ENCODE measurements at regions not wholly inside any gene's neighbourhood (a gene's known extent, or its start where the extent isn't known, plus 50 kb on each side); places are given as distances from the start of the nearest gene placed in this dataset.

- Histone ChIP-seq H3K27me3 (ENCODE audit: control insufficient read depth in 3 of 3, insufficient read depth in 3 of 3, low read length in 3 of 3) (peaks cover 0 to 3% (median 0%) of the 10 kb centered on the region in 3 donors), H3K4me1 (ENCODE audit: control insufficient read depth in 3 of 3, insufficient read depth in 2 of 3, low read depth in 1 of 3, low read length in 2 of 3) (peaks cover 4 to 35% (median 4%) of the 10 kb centered on the region in 3 donors), H3K9me3 (ENCODE audit: control insufficient read depth in 2 of 2, insufficient read depth in 1 of 2, low read depth in 1 of 2, low read length in 1 of 2) (peaks cover 0 to 6% of the 10 kb centered on the region in 2 donors), H3K27ac (ENCODE audit: low read depth in 1 of 3, low read length in 2 of 3) (peak overlapping the region; percentile 56 to 92 (median 75)), H3K36me3 (ENCODE audit: control insufficient read depth in 3 of 3, insufficient read depth in 2 of 3, low read depth in 1 of 3, low read length in 3 of 3) (peaks cover 0 to 5% (median 0%) of the 10 kb centered on the region in 3 donors), H3K4me3 (ENCODE audit: low read depth in 1 of 3, low read length in 3 of 3) (no peak overlapping the region)
- DNase-seq (peak; percentile 61 to 71), FAIRE-seq (no peak)
- 32 to 54% (median 34%) methylated on average over 12 of the region's 12 CpGs for WGBS, 3 donors
Measured at GRCh38 chr6:167676666-167677421, 149.9 kb upstream of the AFDN start.

- H3K36me3 ChIP-seq (ENCODE audit: control insufficient read depth in 3 of 3, insufficient read depth in 2 of 3, low read depth in 1 of 3, low read length in 3 of 3) = peaks cover 0 to 5% (median 0%) of the 10 kb centered on the region in 3 donors
- H3K27me3 ChIP-seq (ENCODE audit: control insufficient read depth in 3 of 3, insufficient read depth in 3 of 3, low read length in 3 of 3) = peaks cover 0 to 3% (median 0%) of the 10 kb centered on the region in 3 donors
- no peak overlapping the region for H3K4me3 ChIP-seq (ENCODE audit: low read depth in 1 of 3, low read length in 3 of 3)
- DNase-seq (no peak), FAIRE-seq (no peak)
- H3K4me1 ChIP-seq (ENCODE audit: control insufficient read depth in 3 of 3, insufficient read depth in 2 of 3, low read depth in 1 of 3, low read length in 2 of 3) = peaks cover 4 to 38% (median 4%) of the 10 kb centered on the region in 3 donors
- peak overlapping the region in 1 of 3 donors; percentile 92 for H3K27ac ChIP-seq (ENCODE audit: low read depth in 1 of 3, low read length in 2 of 3)
- WGBS, 3 donors = 76 to 87% (median 77%) methylated on average over 9 of the region's 9 CpGs
- H3K9me3 ChIP-seq (ENCODE audit: control insufficient read depth in 2 of 2, insufficient read depth in 1 of 2, low read depth in 1 of 2, low read length in 1 of 2) = peaks cover 0 to under 1% of the 10 kb centered on the region in 2 donors
Measured at GRCh38 chr6:167677422-167677789, 149.3 kb upstream of the AFDN start.

GRCh38 chr6:167678102-167679101 lies 148.3 kb upstream of the AFDN start:
- Histone ChIP-seq H3K27ac (ENCODE audit: low read depth in 1 of 3, low read length in 2 of 3) (peak overlapping the region in 1 of 3 donors; percentile 92), H3K4me3 (ENCODE audit: low read depth in 1 of 3, low read length in 3 of 3) (peak overlapping the region in 2 of 3 donors; percentile 41 to 75), H3K27me3 (ENCODE audit: control insufficient read depth in 3 of 3, insufficient read depth in 3 of 3, low read length in 3 of 3) (peaks cover 0 to 3% (median 0%) of the 10 kb centered on the region in 3 donors), H3K9me3 (ENCODE audit: control insufficient read depth in 2 of 2, insufficient read depth in 1 of 2, low read depth in 1 of 2, low read length in 1 of 2) (no peaks in the 10 kb centered on the region), H3K4me1 (ENCODE audit: control insufficient read depth in 3 of 3, insufficient read depth in 2 of 3, low read depth in 1 of 3, low read length in 2 of 3) (peaks cover 4 to 47% (median 6%) of the 10 kb centered on the region in 3 donors), H3K36me3 (ENCODE audit: control insufficient read depth in 3 of 3, insufficient read depth in 2 of 3, low read depth in 1 of 3, low read length in 3 of 3) (peaks cover 0 to 5% (median 0%) of the 10 kb centered on the region in 3 donors)
- 6 to 14% (median 8%) methylated on average over 58 to 62 of the region's 62 CpGs for WGBS, 3 donors
- peak; percentile 34 to 77 for DNase-seq
- FAIRE-seq = no peak

- Histone ChIP-seq H3K9me3 (ENCODE audit: control insufficient read depth in 2 of 2, insufficient read depth in 1 of 2, low read depth in 1 of 2, low read length in 1 of 2) (no peaks in the 10 kb centered on the region), H3K36me3 (ENCODE audit: control insufficient read depth in 3 of 3, insufficient read depth in 2 of 3, low read depth in 1 of 3, low read length in 3 of 3) (peaks cover 0 to 5% (median 0%) of the 10 kb centered on the region in 3 donors), H3K27ac (ENCODE audit: low read depth in 1 of 3, low read length in 2 of 3) (peak overlapping the region in 1 of 3 donors; percentile 92), H3K4me1 (ENCODE audit: control insufficient read depth in 3 of 3, insufficient read depth in 2 of 3, low read depth in 1 of 3, low read length in 2 of 3) (peaks cover 4 to 52% (median 7%) of the 10 kb centered on the region in 3 donors), H3K27me3 (ENCODE audit: control insufficient read depth in 3 of 3, insufficient read depth in 3 of 3, low read length in 3 of 3) (peaks cover 0 to 3% (median 0%) of the 10 kb centered on the region in 3 donors), H3K4me3 (ENCODE audit: low read depth in 1 of 3, low read length in 3 of 3) (peak overlapping the region in 1 of 3 donors; percentile 75)
- DNase-seq = no peak
- WGBS, 3 donors = 70 to 72% (median 72%) methylated on average over 12 of the region's 12 CpGs
- no peak for FAIRE-seq
Measured at GRCh38 chr6:167679122-167679736, 147.5 kb upstream of the AFDN start.

GRCh38 chr6:167679790-167680604 lies 146.7 kb upstream of the AFDN start:
- no peak for FAIRE-seq
- WGBS, 3 donors = 87 to 92% (median 91%) methylated on average over 15 of the region's 15 CpGs
- H3K9me3 ChIP-seq (ENCODE audit: control insufficient read depth in 2 of 2, insufficient read depth in 1 of 2, low read depth in 1 of 2, low read length in 1 of 2) = no peaks in the 10 kb centered on the region
- no peak overlapping the region for H3K4me3 ChIP-seq (ENCODE audit: low read depth in 1 of 3, low read length in 3 of 3)
- H3K27ac ChIP-seq (ENCODE audit: low read depth in 1 of 3, low read length in 2 of 3) = no peak overlapping the region
- DNase-seq = no peak
- H3K27me3 ChIP-seq (ENCODE audit: control insufficient read depth in 3 of 3, insufficient read depth in 3 of 3, low read length in 3 of 3) = peaks cover 0 to 3% (median 0%) of the 10 kb centered on the region in 3 donors
- H3K36me3 ChIP-seq (ENCODE audit: control insufficient read depth in 3 of 3, insufficient read depth in 2 of 3, low read depth in 1 of 3, low read length in 3 of 3) = peaks cover 0 to 5% (median 0%) of the 10 kb centered on the region in 3 donors
- peaks cover 4 to 59% (median 7%) of the 10 kb centered on the region in 3 donors for H3K4me1 ChIP-seq (ENCODE audit: control insufficient read depth in 3 of 3, insufficient read depth in 2 of 3, low read depth in 1 of 3, low read length in 2 of 3)

- Histone ChIP-seq H3K9me3 (ENCODE audit: control insufficient read depth in 2 of 2, insufficient read depth in 1 of 2, low read depth in 1 of 2, low read length in 1 of 2) (no peaks in the 10 kb centered on the region), H3K27me3 (ENCODE audit: control insufficient read depth in 3 of 3, insufficient read depth in 3 of 3, low read length in 3 of 3) (peaks cover 0 to 3% (median 0%) of the 10 kb centered on the region in 3 donors), H3K4me1 (ENCODE audit: control insufficient read depth in 3 of 3, insufficient read depth in 2 of 3, low read depth in 1 of 3, low read length in 2 of 3) (peaks cover 4 to 54% (median 7%) of the 10 kb centered on the region in 3 donors), H3K27ac (ENCODE audit: low read depth in 1 of 3, low read length in 2 of 3) (no peak overlapping the region), H3K4me3 (ENCODE audit: low read depth in 1 of 3, low read length in 3 of 3) (no peak overlapping the region), H3K36me3 (ENCODE audit: control insufficient read depth in 3 of 3, insufficient read depth in 2 of 3, low read depth in 1 of 3, low read length in 3 of 3) (peaks cover 0 to 5% (median 0%) of the 10 kb centered on the region in 3 donors)
- FAIRE-seq = no peak
- 93 to 94% (median 93%) methylated on average over 15 of the region's 15 CpGs for WGBS, 3 donors
- DNase-seq = no peak
Measured at GRCh38 chr6:167680605-167681149, 146.0 kb upstream of the AFDN start.

GRCh38 chr6:167682125-167682524 lies 144.6 kb upstream of the AFDN start:
- Histone ChIP-seq H3K36me3 (ENCODE audit: control insufficient read depth in 3 of 3, insufficient read depth in 2 of 3, low read depth in 1 of 3, low read length in 3 of 3) (peaks cover 0 to 5% (median 0%) of the 10 kb centered on the region in 3 donors), H3K27ac (ENCODE audit: low read depth in 1 of 3, low read length in 2 of 3) (peak overlapping the region; percentile 13 to 59 (median 25)), H3K4me1 (ENCODE audit: control insufficient read depth in 3 of 3, insufficient read depth in 2 of 3, low read depth in 1 of 3, low read length in 2 of 3) (peaks cover 0 to 40% (median 3%) of the 10 kb centered on the region in 3 donors), H3K9me3 (ENCODE audit: control insufficient read depth in 2 of 2, insufficient read depth in 1 of 2, low read depth in 1 of 2, low read length in 1 of 2) (no peaks in the 10 kb centered on the region), H3K27me3 (ENCODE audit: control insufficient read depth in 3 of 3, insufficient read depth in 3 of 3, low read length in 3 of 3) (peaks cover 0 to 3% (median 0%) of the 10 kb centered on the region in 3 donors), H3K4me3 (ENCODE audit: low read depth in 1 of 3, low read length in 3 of 3) (no peak overlapping the region)
- DNase-seq = no peak
- FAIRE-seq = no peak
- 85 to 95% (median 87%) methylated on average over 11 of the region's 11 CpGs for WGBS, 3 donors

Data from small intestine (tissue), 7 donors.